ENCODE measurements at regions not wholly inside any gene's neighbourhood (a gene's known extent, or its start where the extent isn't known, plus 50 kb on each side); places are given as distances from the start of the nearest gene placed in this dataset.
"Not testable (repeated sequence)": the region's sequence is repeated elsewhere in the genome, so short reads cannot be mapped to it uniquely, and the experiment has no call there.

DNA sequence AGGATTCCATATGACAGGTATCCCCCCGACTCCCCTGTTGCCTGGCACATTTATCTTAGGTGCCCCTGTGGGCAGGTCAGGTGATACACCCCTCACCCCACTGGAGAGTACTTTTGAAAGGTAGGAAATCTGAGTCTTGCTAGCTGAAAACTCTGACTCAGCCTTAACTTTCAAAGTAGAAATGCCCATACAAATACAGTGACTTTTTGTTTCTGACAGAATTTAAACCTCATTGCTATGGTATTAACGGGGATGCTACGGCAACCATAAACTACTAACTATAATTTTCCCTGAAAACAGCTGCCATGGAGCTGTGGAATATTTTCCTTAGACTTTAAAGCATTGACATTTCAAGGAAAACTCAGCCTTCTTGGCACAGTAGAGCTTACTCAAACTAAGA, 536.0 kb downstream of the RFPL4B start:
- H3K27ac ChIP-seq = peak overlapping the region; percentile 44
- no peak overlapping the region for H3K4me3 ChIP-seq (ENCODE audit: low read depth, low read length)
- no peaks in the 10 kb centered on the region for H3K36me3 ChIP-seq (replicated peaks)
- H3K27me3 ChIP-seq (replicated peaks) = no peaks in the 10 kb centered on the region
- in situ Hi-C loops (cut with HindIII; ENCODE audit: low pct_ligation_motif_present, low sequenced_read_pairs) = no loop called here
- no peak for DNase-seq
- TF ChIP-seq, protein P1, sequence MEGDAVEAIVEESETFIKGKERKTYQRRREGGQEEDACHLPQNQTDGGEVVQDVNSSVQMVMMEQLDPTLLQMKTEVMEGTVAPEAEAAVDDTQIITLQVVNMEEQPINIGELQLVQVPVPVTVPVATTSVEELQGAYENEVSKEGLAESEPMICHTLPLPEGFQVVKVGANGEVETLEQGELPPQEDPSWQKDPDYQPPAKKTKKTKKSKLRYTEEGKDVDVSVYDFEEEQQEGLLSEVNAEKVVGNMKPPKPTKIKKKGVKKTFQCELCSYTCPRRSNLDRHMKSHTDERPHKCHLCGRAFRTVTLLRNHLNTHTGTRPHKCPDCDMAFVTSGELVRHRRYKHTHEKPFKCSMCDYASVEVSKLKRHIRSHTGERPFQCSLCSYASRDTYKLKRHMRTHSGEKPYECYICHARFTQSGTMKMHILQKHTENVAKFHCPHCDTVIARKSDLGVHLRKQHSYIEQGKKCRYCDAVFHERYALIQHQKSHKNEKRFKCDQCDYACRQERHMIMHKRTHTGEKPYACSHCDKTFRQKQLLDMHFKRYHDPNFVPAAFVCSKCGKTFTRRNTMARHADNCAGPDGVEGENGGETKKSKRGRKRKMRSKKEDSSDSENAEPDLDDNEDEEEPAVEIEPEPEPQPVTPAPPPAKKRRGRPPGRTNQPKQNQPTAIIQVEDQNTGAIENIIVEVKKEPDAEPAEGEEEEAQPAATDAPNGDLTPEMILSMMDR (IDR thresholded peaks at IDR 0.05; ENCODE audit: low read depth, low read length, missing control alignments) = no peak

DNA sequence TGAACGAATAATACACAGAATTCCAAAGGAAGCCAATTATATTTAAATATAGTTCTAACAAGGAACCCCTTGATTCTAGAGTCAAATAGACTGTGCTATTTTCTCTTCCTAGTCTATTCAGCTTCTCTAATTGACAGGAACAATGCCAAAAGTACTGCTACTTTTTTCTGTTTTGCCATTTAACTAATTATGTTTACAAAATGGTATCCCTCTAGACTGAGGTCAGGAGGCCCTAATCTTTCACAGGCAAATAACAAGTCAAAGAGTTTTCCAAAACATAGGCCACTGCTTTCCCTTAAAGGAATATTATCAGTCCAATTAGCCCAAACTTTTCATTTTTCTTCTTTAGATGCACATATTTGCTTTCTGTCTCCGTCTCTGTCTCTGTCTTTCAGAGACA, 539.3 kb downstream of the RFPL4B start:
- Histone ChIP-seq H3K27ac (no peak overlapping the region), H3K4me3 (ENCODE audit: low read depth, low read length) (no peak overlapping the region), H3K36me3 (replicated peaks) (no peaks in the 10 kb centered on the region), H3K27me3 (replicated peaks) (no peaks in the 10 kb centered on the region)
- in situ Hi-C loops (cut with HindIII; ENCODE audit: low pct_ligation_motif_present, low sequenced_read_pairs) = no loop called here
- no peak for DNase-seq
- TF ChIP-seq, protein P1 (IDR thresholded peaks at IDR 0.05; ENCODE audit: low read depth, low read length, missing control alignments) = no peak

- H3K4me3 ChIP-seq (ENCODE audit: low read depth, low read length); H3K27me3 ChIP-seq (replicated peaks); in situ Hi-C loops (cut with HindIII; ENCODE audit: low pct_ligation_motif_present, low sequenced_read_pairs); DNase-seq; H3K36me3 ChIP-seq (replicated peaks); H3K27ac ChIP-seq: not testable (repeated sequence)
Observed at GRCh38 chr6:112887424-112887823, 540.3 kb downstream of the RFPL4B start.

- no peaks in the 10 kb centered on the region for H3K27me3 ChIP-seq (replicated peaks)
- TF ChIP-seq, protein P1 (IDR thresholded peaks at IDR 0.05; ENCODE audit: low read depth, low read length, missing control alignments) = no peak
- in situ Hi-C loops (cut with HindIII; ENCODE audit: low pct_ligation_motif_present, low sequenced_read_pairs) = no loop called here
- H3K36me3 ChIP-seq (replicated peaks) = no peaks in the 10 kb centered on the region
- DNase-seq = peak; percentile 57
- H3K4me3 ChIP-seq (ENCODE audit: low read depth, low read length) = no peak overlapping the region
- H3K27ac ChIP-seq = no peak overlapping the region
Observed at GRCh38 chr6:112899541-112899940, 552.4 kb downstream of the RFPL4B start.

DNA sequence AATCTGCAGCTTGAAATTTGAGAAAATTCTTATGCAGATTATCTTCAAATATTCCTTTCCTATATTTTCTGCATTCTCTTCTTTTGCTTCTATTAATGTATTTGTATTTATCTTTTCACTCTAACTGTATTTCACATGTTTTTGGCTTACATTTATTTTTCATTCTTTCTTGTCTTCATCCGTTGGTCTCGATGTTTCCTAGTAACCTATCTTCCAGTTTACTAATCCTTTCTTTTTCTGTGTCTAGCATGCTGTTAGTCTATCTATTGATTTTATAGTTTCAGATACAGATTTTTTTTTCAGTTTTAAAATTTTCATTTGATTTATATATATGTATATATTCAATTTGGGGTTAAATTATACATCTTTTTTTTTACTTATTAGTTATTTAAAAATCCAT, 556.2 kb downstream of the RFPL4B start:
- TF ChIP-seq, protein P1 (IDR thresholded peaks at IDR 0.05; ENCODE audit: low read depth, low read length, missing control alignments) = no peak

DNA sequence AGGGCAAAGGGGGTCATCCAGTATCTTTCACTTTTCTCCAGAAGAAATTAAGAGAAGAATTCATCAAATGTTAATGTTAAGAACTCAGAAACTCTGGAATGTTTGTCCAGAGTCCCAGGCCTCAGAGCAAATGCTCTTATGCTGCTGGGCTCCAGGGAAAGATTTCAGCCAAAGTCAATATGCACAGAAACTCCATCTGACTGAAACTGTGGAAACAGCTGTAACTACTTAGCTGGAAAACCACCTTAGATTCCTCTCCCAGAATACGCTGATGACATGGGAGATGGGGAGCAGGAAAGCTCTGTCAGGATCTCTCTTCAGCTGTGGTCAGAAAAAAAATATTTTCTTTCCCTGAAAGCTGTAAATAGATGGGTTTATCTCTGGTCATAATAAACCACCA, 559.6 kb downstream of the RFPL4B start:
- DNase-seq = peak; percentile 81
- Histone ChIP-seq H3K36me3 (replicated peaks) (no peaks in the 10 kb centered on the region), H3K27ac (peak overlapping the region; percentile 30), H3K27me3 (replicated peaks) (no peaks in the 10 kb centered on the region), H3K4me3 (ENCODE audit: low read depth, low read length) (no peak overlapping the region)
- in situ Hi-C loops (cut with HindIII; ENCODE audit: low pct_ligation_motif_present, low sequenced_read_pairs) = no loop called here
- TF ChIP-seq, protein P1 (IDR thresholded peaks at IDR 0.05; ENCODE audit: low read depth, low read length, missing control alignments) = no peak

More for the DNA sequence above, 556.2 kb downstream of the RFPL4B start:
- no peak for DNase-seq
- Histone ChIP-seq H3K27ac (no peak overlapping the region), H3K27me3 (replicated peaks) (no peaks in the 10 kb centered on the region), H3K36me3 (replicated peaks) (no peaks in the 10 kb centered on the region), H3K4me3 (ENCODE audit: low read depth, low read length) (no peak overlapping the region)
- in situ Hi-C loops (cut with HindIII; ENCODE audit: low pct_ligation_motif_present, low sequenced_read_pairs) = no loop called here
